Mammary epithelial cell (primary cell): ENCODE measurements at regions not wholly inside any gene's neighbourhood (a gene's known extent, or its start where the extent isn't known, plus 50 kb on each side); places are given as distances from the start of the nearest gene placed in this dataset.

Experiments
- CTCF ChIP-seq, 2 donors: IDR thresholded peaks in 1 of 2; conservative IDR thresholded peaks in 1 of 2; 2 replicates each; pipeline ENCODE4 v1.5.1; 2011 to 2012; ENCODE audit warnings: inconsistent platforms in 2 of 2, low read length in 2 of 2, mild to moderate bottlenecking in 2 of 2, control low read depth in 1 of 2, low read depth in 1 of 2; ENCODE audit not compliant: insufficient read depth in 1 of 2; ENCODE audit errors: extremely low read depth in 1 of 2
- EZH2 ChIP-seq: IDR thresholded peaks from 2 replicates; pipeline ENCODE4 v1.6.1; 2012; ENCODE audit warnings: low read length, inconsistent platforms, borderline replicate concordance

- TF ChIP-seq CTCF (conservative IDR thresholded peaks at IDR 0.05 in 1 of 2, IDR thresholded peaks at IDR 0.05 in 1 of 2; ENCODE audit: extremely low read depth in 1 of 2, insufficient read depth in 1 of 2, low read depth in 1 of 2, low read length in 2 of 2): no peak
- TF ChIP-seq EZH2: no peak
Observed at GRCh38 chr5:39489263-39489662, 64.5 kb upstream of the DAB2 start.
